Liver (tissue), 8 donors: ENCODE measurements at regions not wholly inside any gene's neighbourhood (a gene's known extent, or its start where the extent isn't known, plus 50 kb on each side); places are given as distances from the start of the nearest gene placed in this dataset.

Experiments used
- DNase-seq: peaks from one replicate; pipeline ENCODE4 v3.0.0-alpha.2; 2017; ENCODE audit warnings: low spot score
- H3K27ac ChIP-seq, 2 donors: one replicate each; pipeline ENCODE4 v1.7.0; 2013; ENCODE audit warnings: inconsistent platforms in 2 of 2, low read length in 2 of 2, control low read depth in 1 of 2, low read depth in 1 of 2, mild to moderate bottlenecking in 1 of 2
- H3K27me3 ChIP-seq, 4 donors: one replicate each; pipeline versions ENCODE4 v1.6.1 to v1.7.0; 2013; ENCODE audit warnings: low read length in 3 of 4, inconsistent platforms in 1 of 4, mild to moderate bottlenecking in 1 of 4, moderate library complexity in 1 of 4; ENCODE audit not compliant: control insufficient read depth in 4 of 4, insufficient read depth in 4 of 4
- H3K36me3 ChIP-seq, 4 donors: one replicate each; pipeline versions ENCODE4 v1.6.1 to v1.7.0; 2013; ENCODE audit warnings: low read length in 3 of 4, mild to moderate bottlenecking in 3 of 4, low read depth in 1 of 4, moderate library complexity in 1 of 4; ENCODE audit not compliant: control insufficient read depth in 4 of 4, insufficient read depth in 3 of 4
- H3K4me1 ChIP-seq, 4 donors: one replicate each; pipeline versions ENCODE4 v1.6.1 to v1.7.0; 2013; ENCODE audit warnings: low read length in 3 of 4, mild to moderate bottlenecking in 3 of 4, moderate library complexity in 1 of 4; ENCODE audit not compliant: control insufficient read depth in 4 of 4, insufficient read depth in 4 of 4
- H3K4me3 ChIP-seq, 3 donors: one replicate each; pipeline versions ENCODE4 v1.6.1 to v1.7.0; 2013; ENCODE audit warnings: low read length in 3 of 3, control low read depth in 1 of 3, low read depth in 1 of 3, mild to moderate bottlenecking in 1 of 3
- H3K9ac ChIP-seq, 2 donors: one replicate each; pipeline ENCODE4 v1.7.0; 2013; ENCODE audit warnings: low read length in 2 of 2, mild to moderate bottlenecking in 2 of 2, moderate library complexity in 2 of 2, control low read depth in 1 of 2, low read depth in 1 of 2
- H3K9me3 ChIP-seq, 4 donors: one replicate each; pipeline versions ENCODE4 v1.6.1 to v1.7.0; 2013; ENCODE audit warnings: low read length in 3 of 4; ENCODE audit not compliant: control insufficient read depth in 4 of 4
- EGR1 ChIP-seq, 2 donors: IDR thresholded peaks; 2 replicates each; pipeline ENCODE4 v1.6.1; 2016 to 2018; ENCODE audit warnings: antibody characterized with exemption in 2 of 2, low read depth in 2 of 2
- FOXA1 ChIP-seq: IDR thresholded peaks from 2 replicates; pipeline ENCODE4 v1.6.1; 2016; ENCODE audit warnings: antibody characterized with exemption
- FOXA2 ChIP-seq: IDR thresholded peaks from 2 replicates; pipeline ENCODE4 v1.6.1; 2016; ENCODE audit warnings: antibody characterized with exemption
- GABPA ChIP-seq, 2 donors: IDR thresholded peaks in 1 of 2; conservative IDR thresholded peaks in 1 of 2; 2 replicates each; pipeline ENCODE4 v1.6.1; 2016; ENCODE audit warnings: antibody characterized with exemption in 2 of 2, mild to moderate bottlenecking in 1 of 2, moderate library complexity in 1 of 2
- HNF4A ChIP-seq, 2 donors: conservative IDR thresholded peaks; 2 replicates each; pipeline ENCODE4 v1.6.1; 2016; ENCODE audit warnings: antibody characterized with exemption in 2 of 2, mild to moderate bottlenecking in 2 of 2
- HNF4G ChIP-seq: IDR thresholded peaks from 2 replicates; pipeline ENCODE4 v1.6.1; 2016; ENCODE audit warnings: antibody characterized with exemption
- JUND ChIP-seq, 2 donors: IDR thresholded peaks; 2 replicates each; pipeline ENCODE4 v1.6.1; 2016; ENCODE audit warnings: antibody characterized with exemption in 2 of 2
- MAX ChIP-seq: IDR thresholded peaks from 2 replicates; pipeline ENCODE4 v1.6.1; 2016; ENCODE audit warnings: antibody characterized with exemption
- NR2F2 ChIP-seq: IDR thresholded peaks from 2 replicates; pipeline ENCODE4 v1.6.1; 2016; ENCODE audit warnings: antibody characterized with exemption
- RAD21 ChIP-seq, 2 donors: IDR thresholded peaks; 2 replicates each; pipeline ENCODE4 v1.6.1; 2016; ENCODE audit warnings: antibody characterized with exemption in 2 of 2, mild to moderate bottlenecking in 2 of 2
- REST ChIP-seq: IDR thresholded peaks from 2 replicates; pipeline ENCODE4 v1.6.1; 2016; ENCODE audit warnings: antibody characterized with exemption, mild to moderate bottlenecking
- RXRA ChIP-seq, 2 donors: IDR thresholded peaks; 2 replicates each; pipeline ENCODE4 v1.6.1; 2017 to 2018; ENCODE audit warnings: antibody characterized with exemption in 2 of 2, mild to moderate bottlenecking in 1 of 2
- SP1 ChIP-seq: IDR thresholded peaks from 2 replicates; pipeline ENCODE4 v1.6.1; 2018; ENCODE audit warnings: antibody characterized with exemption, mild to moderate bottlenecking
- TAF1 ChIP-seq: conservative IDR thresholded peaks from 2 replicates; pipeline ENCODE4 v1.6.1; 2016; ENCODE audit warnings: antibody characterized with exemption, mild to moderate bottlenecking
- YY1 ChIP-seq: IDR thresholded peaks from 2 replicates; pipeline ENCODE4 v1.6.1; 2016; ENCODE audit warnings: antibody characterized with exemption, mild to moderate bottlenecking
- WGBS: extraction: QIAGEN DNeasy Blood & Tissue Kit; methylation state at CpG from one replicate; pipeline ENCODE4 v1.1.7; 2013; 5-methylcytosine and 5-hydroxymethylcytosine counted together
- TF ChIP-seq, protein P1 (sequence below): fragments of 150-350 bp; IDR thresholded peaks from 2 replicates; pipeline ENCODE4 v1.5.1; 2017; ENCODE audit warnings: improper control_type of control experiment, low read depth, low read length; ENCODE audit not compliant: missing input control
- TF ChIP-seq, protein P2 (sequence below): IDR thresholded peaks from 2 replicates; pipeline ENCODE4 v1.6.1; 2016; ENCODE audit warnings: antibody characterized with exemption
- TF ChIP-seq, protein P3 (sequence below): IDR thresholded peaks from 2 replicates; pipeline ENCODE4 v1.6.1; 2016; ENCODE audit warnings: antibody characterized with exemption
- donor health status: healthy.
- donor health status: healthy.
- donor health status: healthy.
- donor health status: healthy.
- donor health status: healthy.

GRCh38 chr16:86077243-86077940, 178.4 kb downstream of the IRF8 start:
- Histone ChIP-seq H3K4me1 (no peaks in the 10 kb centered on the region), H3K27me3 (peaks cover 0 to 3% (median 0%) of the 10 kb centered on the region in 4 donors), H3K27ac (no peak overlapping the region), H3K9ac (no peak overlapping the region), H3K36me3 (no peaks in the 10 kb centered on the region), H3K4me3 (no peak overlapping the region), H3K9me3 (no peaks in the 10 kb centered on the region)
- DNase-seq = no peak
- 89% methylated on average over 17 of the region's 17 CpGs for WGBS
- TF ChIP-seq GABPA (IDR thresholded peaks at IDR 0.05 in 1 of 2, conservative IDR thresholded peaks at IDR 0.05 in 1 of 2) (no peak), RAD21 (IDR thresholded peaks at IDR 0.05) (no peak), NR2F2 (no peak), HNF4A (conservative IDR thresholded peaks at IDR 0.05) (no peak), FOXA2 (no peak), REST (no peak), TAF1 (no peak), EGR1 (IDR thresholded peaks at IDR 0.05; ENCODE audit: low read depth in 2 of 2) (no peak), MAX (no peak), SP1 (no peak), RXRA (IDR thresholded peaks at IDR 0.05) (no peak), HNF4G (no peak), YY1 (no peak), FOXA1 (no peak), JUND (IDR thresholded peaks at IDR 0.05) (no peak)
- TF ChIP-seq, protein P1, sequence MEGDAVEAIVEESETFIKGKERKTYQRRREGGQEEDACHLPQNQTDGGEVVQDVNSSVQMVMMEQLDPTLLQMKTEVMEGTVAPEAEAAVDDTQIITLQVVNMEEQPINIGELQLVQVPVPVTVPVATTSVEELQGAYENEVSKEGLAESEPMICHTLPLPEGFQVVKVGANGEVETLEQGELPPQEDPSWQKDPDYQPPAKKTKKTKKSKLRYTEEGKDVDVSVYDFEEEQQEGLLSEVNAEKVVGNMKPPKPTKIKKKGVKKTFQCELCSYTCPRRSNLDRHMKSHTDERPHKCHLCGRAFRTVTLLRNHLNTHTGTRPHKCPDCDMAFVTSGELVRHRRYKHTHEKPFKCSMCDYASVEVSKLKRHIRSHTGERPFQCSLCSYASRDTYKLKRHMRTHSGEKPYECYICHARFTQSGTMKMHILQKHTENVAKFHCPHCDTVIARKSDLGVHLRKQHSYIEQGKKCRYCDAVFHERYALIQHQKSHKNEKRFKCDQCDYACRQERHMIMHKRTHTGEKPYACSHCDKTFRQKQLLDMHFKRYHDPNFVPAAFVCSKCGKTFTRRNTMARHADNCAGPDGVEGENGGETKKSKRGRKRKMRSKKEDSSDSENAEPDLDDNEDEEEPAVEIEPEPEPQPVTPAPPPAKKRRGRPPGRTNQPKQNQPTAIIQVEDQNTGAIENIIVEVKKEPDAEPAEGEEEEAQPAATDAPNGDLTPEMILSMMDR = no peak
- TF ChIP-seq, protein P2, sequence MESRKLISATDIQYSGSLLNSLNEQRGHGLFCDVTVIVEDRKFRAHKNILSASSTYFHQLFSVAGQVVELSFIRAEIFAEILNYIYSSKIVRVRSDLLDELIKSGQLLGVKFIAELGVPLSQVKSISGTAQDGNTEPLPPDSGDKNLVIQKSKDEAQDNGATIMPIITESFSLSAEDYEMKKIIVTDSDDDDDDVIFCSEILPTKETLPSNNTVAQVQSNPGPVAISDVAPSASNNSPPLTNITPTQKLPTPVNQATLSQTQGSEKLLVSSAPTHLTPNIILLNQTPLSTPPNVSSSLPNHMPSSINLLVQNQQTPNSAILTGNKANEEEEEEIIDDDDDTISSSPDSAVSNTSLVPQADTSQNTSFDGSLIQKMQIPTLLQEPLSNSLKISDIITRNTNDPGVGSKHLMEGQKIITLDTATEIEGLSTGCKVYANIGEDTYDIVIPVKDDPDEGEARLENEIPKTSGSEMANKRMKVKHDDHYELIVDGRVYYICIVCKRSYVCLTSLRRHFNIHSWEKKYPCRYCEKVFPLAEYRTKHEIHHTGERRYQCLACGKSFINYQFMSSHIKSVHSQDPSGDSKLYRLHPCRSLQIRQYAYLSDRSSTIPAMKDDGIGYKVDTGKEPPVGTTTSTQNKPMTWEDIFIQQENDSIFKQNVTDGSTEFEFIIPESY = no peak
- TF ChIP-seq, protein P3, sequence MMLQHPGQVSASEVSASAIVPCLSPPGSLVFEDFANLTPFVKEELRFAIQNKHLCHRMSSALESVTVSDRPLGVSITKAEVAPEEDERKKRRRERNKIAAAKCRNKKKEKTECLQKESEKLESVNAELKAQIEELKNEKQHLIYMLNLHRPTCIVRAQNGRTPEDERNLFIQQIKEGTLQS = no peak
